ENCODE measurements at regions not wholly inside any gene's neighbourhood (a gene's known extent, or its start where the extent isn't known, plus 50 kb on each side); places are given as distances from the start of the nearest gene placed in this dataset.
A peak's percentile ranks its signal among the peaks of the same experiment; 100 is the strongest.

- no peak for DNase-seq
These were observed 96.2 kb upstream of the MKI67 start for GRCh38 chr10:128222332-128222849.

GRCh38 chr10:128230401-128230800 lies 104.2 kb upstream of the MKI67 start:
- no peak for DNase-seq

GRCh38 chr10:128233422-128233821 lies 107.2 kb upstream of the MKI67 start:
- DNase-seq = no peak

GRCh38 chr10:128237710-128238109 lies 111.5 kb upstream of the MKI67 start:
- no peak for DNase-seq

GRCh38 chr10:128241023-128241422 lies 114.8 kb upstream of the MKI67 start:
- no peak for DNase-seq

GRCh38 chr10:128242641-128243040 lies 116.4 kb upstream of the MKI67 start:
- no peak for DNase-seq

GRCh38 chr10:128245026-128245425 lies 118.8 kb upstream of the MKI67 start:
- DNase-seq = no peak

- DNase-seq = no peak
These were observed 121.4 kb upstream of the MKI67 start for GRCh38 chr10:128247576-128247975.

GRCh38 chr10:128254476-128254875 lies 128.3 kb upstream of the MKI67 start:
- DNase-seq = no peak

GRCh38 chr10:128257428-128257827 lies 131.2 kb upstream of the MKI67 start:
- no peak for DNase-seq

GRCh38 chr10:128258421-128258976 lies 132.3 kb upstream of the MKI67 start:
- no peak for DNase-seq

GRCh38 chr10:128263891-128264688 lies 137.9 kb upstream of the MKI67 start:
- DNase-seq = peak; percentile 29

- DNase-seq = no peak
These were observed 139.4 kb upstream of the MKI67 start for GRCh38 chr10:128265596-128265995.

GRCh38 chr10:128267581-128267980 lies 141.4 kb upstream of the MKI67 start:
- no peak for DNase-seq

GRCh38 chr10:128268015-128268722 lies 141.9 kb upstream of the MKI67 start:
- no peak for DNase-seq

GRCh38 chr10:128274938-128275337 lies 148.7 kb upstream of the MKI67 start:
- DNase-seq = no peak

- DNase-seq = no peak
These were observed 149.4 kb upstream of the MKI67 start for GRCh38 chr10:128275388-128276177.

- no peak for DNase-seq
These were observed 151.1 kb upstream of the MKI67 start for GRCh38 chr10:128277267-128277840.

GRCh38 chr10:128278362-128278761 lies 152.1 kb upstream of the MKI67 start:
- no peak for DNase-seq

GRCh38 chr10:128280271-128280670 lies 154.0 kb upstream of the MKI67 start:
- no peak for DNase-seq

- DNase-seq = no peak
These were observed 155.1 kb upstream of the MKI67 start for GRCh38 chr10:128281343-128281742.

GRCh38 chr10:128281861-128282260 lies 155.6 kb upstream of the MKI67 start:
- DNase-seq = no peak
